Erythroblast (primary cell): ENCODE measurements at regions not wholly inside any gene's neighbourhood (a gene's known extent, or its start where the extent isn't known, plus 50 kb on each side); places are given as distances from the start of the nearest gene placed in this dataset.

Source experiments
- GATA1 ChIP-seq: IDR thresholded peaks from 2 replicates; pipeline ENCODE4 v1.6.1; 2011; ENCODE audit warnings: low read depth, mild to moderate bottlenecking, control low read depth, low read length, moderate library complexity
- POLR2A ChIP-seq: IDR thresholded peaks from 2 replicates; pipeline ENCODE4 v1.6.1; 2011; ENCODE audit warnings: mild to moderate bottlenecking, low read length

DNA sequence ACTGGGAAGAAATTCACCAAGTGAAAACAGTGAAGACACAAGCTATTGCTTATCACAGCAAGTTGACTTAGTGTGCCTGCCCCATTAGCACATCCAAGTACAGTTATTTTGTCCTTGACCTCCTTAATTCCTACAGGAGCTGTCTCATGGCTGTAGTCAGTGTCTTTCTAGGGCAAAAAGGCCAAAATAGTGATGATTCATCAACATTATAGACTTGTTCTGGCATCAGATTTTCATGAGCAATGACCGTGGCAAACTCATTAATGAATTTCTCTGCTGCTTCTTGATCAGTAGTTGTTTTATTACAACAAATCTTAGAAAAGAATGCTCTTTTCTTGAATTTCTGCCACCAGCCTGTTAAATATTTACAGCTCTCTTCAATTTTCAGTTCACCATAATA, 1169.3 kb upstream of the DDX18 start:
- TF ChIP-seq POLR2A (no peak), GATA1 (no peak)
